HG03558 (cell line): ENCODE measurements at regions not wholly inside any gene's neighbourhood (a gene's known extent, or its start where the extent isn't known, plus 50 kb on each side); places are given as distances from the start of the nearest gene placed in this dataset.

Source experiments
- ATAC-seq: cut with Tn5 transposase; IDR thresholded peaks from one replicate; pipeline ENCODE4 v1.9.1; 2021; ENCODE audit warnings: moderate number of reproducible peaks; ENCODE audit not compliant: unreplicated experiment; ENCODE audit errors: extremely low read depth

GRCh38 chr18:42654556-42654955, 460.9 kb downstream of the RIT2 start:
- no peak for ATAC-seq

- no peak for ATAC-seq
Measured at GRCh38 chr18:42657551-42657950, 457.9 kb downstream of the RIT2 start.

- no peak for ATAC-seq
Measured at GRCh38 chr18:42658171-42658570, 457.3 kb downstream of the RIT2 start.

GRCh38 chr18:42659187-42659586, 456.3 kb downstream of the RIT2 start:
- no peak for ATAC-seq

- no peak for ATAC-seq
Measured at GRCh38 chr18:42670860-42671259, 444.6 kb downstream of the RIT2 start.

- no peak for ATAC-seq
Measured at GRCh38 chr18:42675810-42676209, 439.7 kb downstream of the RIT2 start.

GRCh38 chr18:42683094-42683493, 432.4 kb downstream of the RIT2 start:
- ATAC-seq = no peak

GRCh38 chr18:42689310-42689709, 426.2 kb downstream of the RIT2 start:
- ATAC-seq = no peak
